ENCODE measurements at regions not wholly inside any gene's neighbourhood (a gene's known extent, or its start where the extent isn't known, plus 50 kb on each side); places are given as distances from the start of the nearest gene placed in this dataset.
"Not testable (repeated sequence)": the region's sequence is repeated elsewhere in the genome, so short reads cannot be mapped to it uniquely, and the experiment has no call there.

- H3K36me3 ChIP-seq (ENCODE audit: control insufficient read depth, insufficient read depth, low read length) = peaks cover 21% of the 10 kb centered on the region; the same call in 1 of the 3 replicates
- H3K4me1 ChIP-seq (replicated peaks in 1 of 2; ENCODE audit: control insufficient read depth in 2 of 2, insufficient read depth in 2 of 2, low read length in 2 of 2); in situ Hi-C loops (cut with MboI); H4K20me1 ChIP-seq (replicated peaks; ENCODE audit: control insufficient read depth, insufficient read depth, low read length); FAIRE-seq; H3K9ac ChIP-seq (ENCODE audit: insufficient read depth in 1 of 2, low read depth in 2 of 2, low read length in 2 of 2); H3K27ac ChIP-seq (ENCODE audit: extremely low read depth, low read depth, low read length); BruUV-seq (replicated peaks); H3K4me3 ChIP-seq; DNase-seq (ENCODE audit: extremely low read depth in 1 of 4, low spot score in 3 of 4); H3K9me1 ChIP-seq (ENCODE audit: control insufficient read depth, insufficient read depth, low read length); H3K27me3 ChIP-seq (ENCODE audit: control insufficient read depth in 2 of 2, insufficient read depth in 2 of 2, low read length in 2 of 2); H2AFZ ChIP-seq (ENCODE audit: low read depth, low read length); H3K4me2 ChIP-seq (ENCODE audit: insufficient read depth, low read length); ATAC-seq; CTCF ChIA-PET (ENCODE audit: low intra/inter-chr PET ratio); H3K9me3 ChIP-seq (replicated peaks; ENCODE audit: control insufficient read depth, insufficient read depth, low read depth, low read length); intact Hi-C loops (cut with micrococcal nuclease); POLR2A ChIA-PET; H3K79me2 ChIP-seq (ENCODE audit: control insufficient read depth, insufficient read depth, low read length): not testable (repeated sequence)
- WGBS (ENCODE audit: insufficient coverage, low coverage, missing lambda C conversion rate) = 92% methylated on average over 8 of the region's 8 CpGs
These were observed 74.4 kb downstream of the NBPF8 start for GRCh38 chr1:120489217-120489616.

DNA sequence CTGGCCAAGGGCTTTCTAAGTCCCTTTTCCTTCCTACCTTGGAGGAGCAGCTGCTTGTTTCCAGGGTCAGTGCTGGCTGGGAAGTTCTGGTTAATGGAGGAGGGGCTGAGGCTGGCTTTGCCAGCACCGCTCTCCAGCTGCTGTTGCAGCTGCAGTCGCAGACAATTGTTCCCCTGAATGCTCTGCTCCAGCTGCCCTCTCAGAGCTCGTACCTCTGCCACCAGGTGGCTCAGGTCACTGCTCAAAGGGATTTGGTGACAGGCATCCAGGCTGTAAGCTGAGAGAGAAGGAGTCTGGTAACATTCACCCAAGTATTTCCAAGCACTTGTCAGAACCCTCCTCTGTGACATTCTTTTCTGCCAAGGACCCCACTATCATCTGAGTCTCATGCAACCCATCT lies 82.3 kb downstream of the NBPF8 start:
- H3K9me1 ChIP-seq (ENCODE audit: control insufficient read depth, insufficient read depth, low read length); H3K27me3 ChIP-seq (ENCODE audit: control insufficient read depth in 2 of 2, insufficient read depth in 2 of 2, low read length in 2 of 2); H3K9me3 ChIP-seq (replicated peaks; ENCODE audit: control insufficient read depth, insufficient read depth, low read depth, low read length); DNase-seq (ENCODE audit: extremely low read depth in 1 of 4, low spot score in 3 of 4); H4K20me1 ChIP-seq (replicated peaks; ENCODE audit: control insufficient read depth, insufficient read depth, low read length); H3K79me2 ChIP-seq (ENCODE audit: control insufficient read depth, insufficient read depth, low read length); in situ Hi-C loops (cut with MboI); BruUV-seq (replicated peaks); FAIRE-seq; ATAC-seq; POLR2A ChIA-PET; H3K4me2 ChIP-seq (ENCODE audit: insufficient read depth, low read length); CTCF ChIA-PET (ENCODE audit: low intra/inter-chr PET ratio); H3K4me3 ChIP-seq; H3K9ac ChIP-seq (ENCODE audit: insufficient read depth in 1 of 2, low read depth in 2 of 2, low read length in 2 of 2); H3K4me1 ChIP-seq (replicated peaks in 1 of 2; ENCODE audit: control insufficient read depth in 2 of 2, insufficient read depth in 2 of 2, low read length in 2 of 2); H2AFZ ChIP-seq (ENCODE audit: low read depth, low read length); intact Hi-C loops (cut with micrococcal nuclease); H3K27ac ChIP-seq (ENCODE audit: extremely low read depth, low read depth, low read length): not testable (repeated sequence)
- WGBS (ENCODE audit: insufficient coverage, low coverage, missing lambda C conversion rate) = no CpG with 5 or more reads among the region's 3 CpGs
- H3K36me3 ChIP-seq (ENCODE audit: control insufficient read depth, insufficient read depth, low read length) = peaks cover 22% of the 10 kb centered on the region; the same call in 1 of the 3 replicates

- H3K4me1 ChIP-seq (replicated peaks in 1 of 2; ENCODE audit: control insufficient read depth in 2 of 2, insufficient read depth in 2 of 2, low read length in 2 of 2); H3K27me3 ChIP-seq (ENCODE audit: control insufficient read depth in 2 of 2, insufficient read depth in 2 of 2, low read length in 2 of 2); POLR2A ChIA-PET; FAIRE-seq; intact Hi-C loops (cut with micrococcal nuclease); H3K27ac ChIP-seq (ENCODE audit: extremely low read depth, low read depth, low read length); H3K9me1 ChIP-seq (ENCODE audit: control insufficient read depth, insufficient read depth, low read length); H3K4me2 ChIP-seq (ENCODE audit: insufficient read depth, low read length); in situ Hi-C loops (cut with MboI); ATAC-seq; H4K20me1 ChIP-seq (replicated peaks; ENCODE audit: control insufficient read depth, insufficient read depth, low read length); H3K4me3 ChIP-seq; H3K9me3 ChIP-seq (replicated peaks; ENCODE audit: control insufficient read depth, insufficient read depth, low read depth, low read length); H3K79me2 ChIP-seq (ENCODE audit: control insufficient read depth, insufficient read depth, low read length); H2AFZ ChIP-seq (ENCODE audit: low read depth, low read length); DNase-seq (ENCODE audit: extremely low read depth in 1 of 4, low spot score in 3 of 4); CTCF ChIA-PET (ENCODE audit: low intra/inter-chr PET ratio); BruUV-seq (replicated peaks); H3K9ac ChIP-seq (ENCODE audit: insufficient read depth in 1 of 2, low read depth in 2 of 2, low read length in 2 of 2): not testable (repeated sequence)
- peaks cover 13% of the 10 kb centered on the region; the same call in 1 of the 3 replicates for H3K36me3 ChIP-seq (ENCODE audit: control insufficient read depth, insufficient read depth, low read length)
- 89% methylated on average over 2 of the region's 3 CpGs for WGBS (ENCODE audit: insufficient coverage, low coverage, missing lambda C conversion rate)
These were observed 88.4 kb downstream of the NBPF8 start for GRCh38 chr1:120503284-120503683.

DNA sequence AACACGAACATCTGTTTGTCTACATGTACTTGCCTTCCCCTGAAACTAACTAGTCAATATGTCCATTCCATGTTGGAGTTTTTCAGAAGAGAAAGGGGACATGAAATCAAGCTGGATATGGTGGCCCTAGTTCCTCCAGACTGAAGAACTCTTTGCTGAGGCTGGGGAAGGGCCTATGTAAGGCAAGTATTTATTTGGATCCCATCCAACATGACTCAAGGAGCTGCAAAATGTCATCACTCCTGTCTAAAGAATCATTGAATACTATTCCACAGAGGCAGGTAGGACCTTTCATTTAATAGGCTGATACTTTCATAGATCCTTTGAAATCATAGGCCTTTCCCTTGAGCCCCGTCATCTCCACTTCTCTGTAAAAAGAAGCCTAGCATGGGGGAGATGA lies 91.5 kb downstream of the NBPF8 start:
- H2AFZ ChIP-seq (ENCODE audit: low read depth, low read length); H3K27ac ChIP-seq (ENCODE audit: extremely low read depth, low read depth, low read length); H3K79me2 ChIP-seq (ENCODE audit: control insufficient read depth, insufficient read depth, low read length); H3K9me3 ChIP-seq (replicated peaks; ENCODE audit: control insufficient read depth, insufficient read depth, low read depth, low read length); BruUV-seq (replicated peaks); H3K27me3 ChIP-seq (ENCODE audit: control insufficient read depth in 2 of 2, insufficient read depth in 2 of 2, low read length in 2 of 2); intact Hi-C loops (cut with micrococcal nuclease); ATAC-seq; POLR2A ChIA-PET; FAIRE-seq; H3K4me2 ChIP-seq (ENCODE audit: insufficient read depth, low read length); H3K9me1 ChIP-seq (ENCODE audit: control insufficient read depth, insufficient read depth, low read length); H4K20me1 ChIP-seq (replicated peaks; ENCODE audit: control insufficient read depth, insufficient read depth, low read length); DNase-seq (ENCODE audit: extremely low read depth in 1 of 4, low spot score in 3 of 4); in situ Hi-C loops (cut with MboI); CTCF ChIA-PET (ENCODE audit: low intra/inter-chr PET ratio); H3K4me1 ChIP-seq (replicated peaks in 1 of 2; ENCODE audit: control insufficient read depth in 2 of 2, insufficient read depth in 2 of 2, low read length in 2 of 2); H3K4me3 ChIP-seq; H3K9ac ChIP-seq (ENCODE audit: insufficient read depth in 1 of 2, low read depth in 2 of 2, low read length in 2 of 2): not testable (repeated sequence)
- peaks cover 12% of the 10 kb centered on the region; the same call in 1 of the 3 replicates for H3K36me3 ChIP-seq (ENCODE audit: control insufficient read depth, insufficient read depth, low read length)
- 83% methylated on average over 1 of the region's 2 CpGs for WGBS (ENCODE audit: insufficient coverage, low coverage, missing lambda C conversion rate)

Data from K562 (cell line).